CD4-positive, alpha-beta memory T cell (primary cell): ENCODE measurements at regions not wholly inside any gene's neighbourhood (a gene's known extent, or its start where the extent isn't known, plus 50 kb on each side); places are given as distances from the start of the nearest gene placed in this dataset.
A peak's percentile ranks its signal among the peaks of the same experiment; 100 is the strongest.

Source experiments
- CTCF ChIA-PET: fragments of 350-600 bp; sonication (Branson Sonifier 250); formaldehyde crosslinking; loops from one replicate; lab custom pipeline; 2021; ENCODE audit warnings: inconsistent platforms; ENCODE audit not compliant: partially characterized antibody; lab: Charles Lee
- POLR2A ChIA-PET: fragments of 350-600 bp; sonication (Branson Sonifier 250); formaldehyde crosslinking; loops from one replicate; lab custom pipeline; 2021; ENCODE audit not compliant: partially characterized antibody; lab: Charles Lee
- DNase-seq, 5 donors: peaks; one replicate each; pipeline versions ENCODE4 v3.0.0 to v3.0.0-alpha.2; 2020 to 2022; ENCODE audit warnings: mixed read lengths in 1 of 5
- H3K27ac ChIP-seq: one replicate; pipeline ENCODE4 v1.7.0; 2013; ENCODE audit warnings: low read depth, low read length
- H3K27me3 ChIP-seq: 2 replicates; pipeline ENCODE4 v1.7.0; 2013; ENCODE audit warnings: mild to moderate bottlenecking, low read length, moderate library complexity; ENCODE audit not compliant: insufficient read depth
- H3K36me3 ChIP-seq: 2 replicates; pipeline ENCODE4 v1.7.0; 2013; ENCODE audit warnings: mild to moderate bottlenecking, low read length, moderate library complexity; ENCODE audit not compliant: insufficient read depth
- H3K4me1 ChIP-seq: 2 replicates; pipeline ENCODE4 v1.7.0; 2013; ENCODE audit warnings: mild to moderate bottlenecking, low read length, moderate library complexity; ENCODE audit not compliant: insufficient read depth
- H3K4me3 ChIP-seq, 2 donors: one replicate each; pipeline ENCODE4 v1.7.0; 2013; ENCODE audit warnings: low read length in 2 of 2, mild to moderate bottlenecking in 1 of 2
- H3K9me3 ChIP-seq, 2 donors: one replicate each; pipeline ENCODE4 v1.7.0; 2013; ENCODE audit warnings: low read length in 2 of 2, control low read depth in 1 of 2; ENCODE audit not compliant: control insufficient read depth in 1 of 2
- H3K27ac Mint-ChIP-seq, 7 donors: one replicate each; pipeline ENCODE4 v1.8.0; 2020 to 2021; ENCODE audit warnings: mixed read lengths in 7 of 7, mild to moderate bottlenecking in 6 of 7, inconsistent platforms in 3 of 7, moderate library complexity in 3 of 7
- H3K27me3 Mint-ChIP-seq, 2 donors: one replicate each; pipeline ENCODE4 v1.8.0; 2020 to 2021; ENCODE audit warnings: mixed read lengths in 2 of 2
- H3K36me3 Mint-ChIP-seq, 2 donors: one replicate each; pipeline ENCODE4 v1.8.0; 2020 to 2021; ENCODE audit warnings: mixed read lengths in 2 of 2, inconsistent platforms in 1 of 2, mild to moderate bottlenecking in 1 of 2
- H3K4me1 Mint-ChIP-seq, 4 donors: one replicate each; pipeline ENCODE4 v1.8.0; 2020 to 2021; ENCODE audit warnings: mixed read lengths in 4 of 4, mild to moderate bottlenecking in 1 of 4
- H3K4me3 Mint-ChIP-seq, 8 donors: one replicate each; pipeline ENCODE4 v1.8.0; 2020 to 2021; ENCODE audit warnings: mixed read lengths in 8 of 8, mild to moderate bottlenecking in 7 of 8, moderate library complexity in 6 of 8, inconsistent platforms in 3 of 8
- H3K9me3 Mint-ChIP-seq, 8 donors: one replicate each; pipeline ENCODE4 v1.8.0; 2020 to 2021; ENCODE audit warnings: mixed read lengths in 8 of 8, mild to moderate bottlenecking in 5 of 8, inconsistent platforms in 3 of 8, moderate library complexity in 1 of 8
- intact Hi-C: fragments of 100-400 bp; cut with micrococcal nuclease; formaldehyde crosslinking; loops from one replicate; pipeline ENCODE4 v1.15.1; 2023

DNA sequence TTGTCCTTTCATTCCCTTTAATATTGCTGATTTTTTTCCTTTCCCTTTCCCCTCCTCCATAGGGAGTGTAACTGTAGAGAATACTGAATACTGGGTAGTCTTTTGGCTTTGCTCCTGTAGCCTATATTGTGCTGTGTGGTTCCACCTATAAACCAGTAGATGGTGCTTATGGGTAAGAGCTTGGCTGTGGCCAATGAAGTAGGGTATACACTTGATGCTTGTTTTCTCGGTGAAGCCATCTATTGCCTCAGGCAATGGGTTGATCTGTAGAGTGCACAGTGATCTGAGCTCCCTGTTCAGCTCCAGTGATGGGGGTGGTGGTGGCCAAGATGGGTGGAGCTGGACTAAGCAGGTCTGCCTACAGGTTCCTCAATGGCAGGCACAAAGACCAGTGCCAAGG is 203.3 kb upstream of the IMPG1 start:
- Histone ChIP-seq H3K4me1 (no peaks in the 10 kb centered on the region), H3K4me3 (no peak overlapping the region), H3K27ac (no peak overlapping the region), H3K36me3 (no peaks in the 10 kb centered on the region), H3K9me3 (no peaks in the 10 kb centered on the region), H3K27me3 (no peaks in the 10 kb centered on the region)
- POLR2A ChIA-PET = no interaction called here
- H3K4me3 Mint-ChIP-seq = no peak overlapping the region
- H3K36me3 Mint-ChIP-seq = no peaks in the 10 kb centered on the region
- peak overlapping the region in 1 of 7 donors; percentile 48 for H3K27ac Mint-ChIP-seq
- no peak for DNase-seq
- CTCF ChIA-PET = no interaction called here
- H3K9me3 Mint-ChIP-seq = peaks cover 6 to 28% (median 14%) of the 10 kb centered on the region in 8 donors
- intact Hi-C loops = no loop called here
- no peaks in the 10 kb centered on the region for H3K27me3 Mint-ChIP-seq
- no peaks in the 10 kb centered on the region for H3K4me1 Mint-ChIP-seq

DNA sequence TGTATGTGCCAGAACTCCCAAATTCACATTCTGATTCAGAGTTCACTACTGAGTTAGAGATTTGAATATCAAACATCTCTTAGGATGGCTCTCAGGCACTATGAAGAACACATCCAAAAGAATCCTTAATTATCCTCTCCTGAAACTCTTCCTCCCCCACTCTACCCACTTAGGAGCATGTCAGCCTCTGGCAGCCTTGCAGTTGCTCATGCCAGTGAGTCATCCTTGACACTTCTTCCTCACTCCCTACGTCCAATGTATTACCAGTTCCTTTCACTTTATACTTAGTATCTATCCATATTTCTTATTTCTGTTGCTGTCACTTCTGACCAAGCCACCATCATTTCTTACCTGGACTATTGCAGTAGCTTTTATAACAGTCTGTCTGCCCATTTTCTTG is 192.0 kb upstream of the IMPG1 start:
- H3K4me3 Mint-ChIP-seq = no peak overlapping the region
- no peaks in the 10 kb centered on the region for H3K4me1 Mint-ChIP-seq
- DNase-seq = no peak
- Histone ChIP-seq H3K27me3 (no peaks in the 10 kb centered on the region), H3K27ac (no peak overlapping the region), H3K36me3 (no peaks in the 10 kb centered on the region), H3K9me3 (peaks cover 0 to 2% of the 10 kb centered on the region in 2 donors), H3K4me3 (no peak overlapping the region), H3K4me1 (no peaks in the 10 kb centered on the region)
- no peak overlapping the region for H3K27ac Mint-ChIP-seq
- no peaks in the 10 kb centered on the region for H3K27me3 Mint-ChIP-seq
- ChIA-PET POLR2A (no interaction called here), CTCF (no interaction called here)
- peaks cover 7 to 33% (median 18%) of the 10 kb centered on the region in 8 donors for H3K9me3 Mint-ChIP-seq
- intact Hi-C loops = no loop called here
- H3K36me3 Mint-ChIP-seq = no peaks in the 10 kb centered on the region

- POLR2A ChIA-PET = no interaction called here
- H3K4me3 Mint-ChIP-seq = no peak overlapping the region
- peaks cover 0 to 2% of the 10 kb centered on the region in 2 donors for H3K9me3 ChIP-seq
- H3K4me3 ChIP-seq = no peak overlapping the region
- no peak overlapping the region for H3K27ac Mint-ChIP-seq
- H3K27me3 Mint-ChIP-seq = no peaks in the 10 kb centered on the region
- peaks cover 7 to 33% (median 19%) of the 10 kb centered on the region in 8 donors for H3K9me3 Mint-ChIP-seq
- CTCF ChIA-PET = no interaction called here
- H3K4me1 Mint-ChIP-seq = no peaks in the 10 kb centered on the region
- intact Hi-C loops = no loop called here
- H3K4me1 ChIP-seq = no peaks in the 10 kb centered on the region
- H3K36me3 Mint-ChIP-seq = no peaks in the 10 kb centered on the region
- H3K36me3 ChIP-seq = no peaks in the 10 kb centered on the region
- DNase-seq = no peak
- no peaks in the 10 kb centered on the region for H3K27me3 ChIP-seq
- no peak overlapping the region for H3K27ac ChIP-seq
Measured at GRCh38 chr6:76262240-76262639, 189.8 kb upstream of the IMPG1 start.

GRCh38 chr6:76250666-76251065 is 178.2 kb upstream of the IMPG1 start:
- Mint-ChIP-seq H3K27me3 (no peaks in the 10 kb centered on the region), H3K4me1 (no peaks in the 10 kb centered on the region), H3K4me3 (no peak overlapping the region), H3K27ac (no peak overlapping the region), H3K9me3 (peaks cover 0 to 11% (median 4%) of the 10 kb centered on the region in 8 donors), H3K36me3 (no peaks in the 10 kb centered on the region)
- intact Hi-C loops = no loop called here
- CTCF ChIA-PET = no interaction called here
- no peak overlapping the region for H3K4me3 ChIP-seq
- H3K27ac ChIP-seq = no peak overlapping the region
- H3K27me3 ChIP-seq = no peaks in the 10 kb centered on the region
- H3K9me3 ChIP-seq = no peaks in the 10 kb centered on the region
- POLR2A ChIA-PET = no interaction called here
- no peak for DNase-seq
- no peaks in the 10 kb centered on the region for H3K36me3 ChIP-seq
- H3K4me1 ChIP-seq = no peaks in the 10 kb centered on the region

GRCh38 chr6:76247527-76247926 is 175.1 kb upstream of the IMPG1 start:
- Mint-ChIP-seq H3K9me3 (peaks cover 0 to 16% (median 4%) of the 10 kb centered on the region in 8 donors), H3K4me3 (no peak overlapping the region), H3K27ac (no peak overlapping the region), H3K36me3 (no peaks in the 10 kb centered on the region), H3K4me1 (no peaks in the 10 kb centered on the region), H3K27me3 (no peaks in the 10 kb centered on the region)
- intact Hi-C loops = no loop called here
- Histone ChIP-seq H3K4me3 (no peak overlapping the region), H3K36me3 (no peaks in the 10 kb centered on the region), H3K27ac (no peak overlapping the region), H3K4me1 (no peaks in the 10 kb centered on the region), H3K9me3 (no peaks in the 10 kb centered on the region), H3K27me3 (no peaks in the 10 kb centered on the region)
- CTCF ChIA-PET = no interaction called here
- DNase-seq = no peak
- POLR2A ChIA-PET = no interaction called here

DNA sequence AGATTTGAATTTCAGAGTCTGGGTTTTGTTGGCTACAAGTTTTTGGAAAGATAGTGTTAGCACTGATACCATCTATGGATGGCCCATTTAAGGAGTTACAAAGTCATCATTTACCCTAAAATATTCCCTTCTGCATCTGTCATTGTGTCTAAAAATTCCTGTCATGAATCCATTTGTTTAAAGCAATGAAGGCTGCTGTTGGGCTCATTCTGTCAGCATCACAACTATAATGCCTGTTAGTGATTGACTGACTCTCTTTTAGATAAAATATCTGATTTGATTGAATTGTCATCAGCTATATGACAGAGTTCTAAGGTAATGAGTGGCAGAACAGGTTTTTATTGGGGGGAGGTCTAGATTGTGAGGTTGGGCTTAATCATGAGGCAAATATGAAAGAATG is 167.6 kb upstream of the IMPG1 start:
- H3K36me3 ChIP-seq = no peaks in the 10 kb centered on the region
- H3K4me3 ChIP-seq = no peak overlapping the region
- Mint-ChIP-seq H3K4me3 (no peak overlapping the region), H3K27ac (no peak overlapping the region), H3K36me3 (no peaks in the 10 kb centered on the region), H3K4me1 (no peaks in the 10 kb centered on the region), H3K27me3 (no peaks in the 10 kb centered on the region), H3K9me3 (peaks cover 0 to 28% (median 6%) of the 10 kb centered on the region in 8 donors)
- no peaks in the 10 kb centered on the region for H3K4me1 ChIP-seq
- no peaks in the 10 kb centered on the region for H3K27me3 ChIP-seq
- intact Hi-C loops = no loop called here
- CTCF ChIA-PET = no interaction called here
- H3K9me3 ChIP-seq = no peaks in the 10 kb centered on the region
- H3K27ac ChIP-seq = no peak overlapping the region
- POLR2A ChIA-PET = no interaction called here
- DNase-seq = no peak

GRCh38 chr6:76230711-76231110 is 158.2 kb upstream of the IMPG1 start:
- no peaks in the 10 kb centered on the region for H3K36me3 ChIP-seq
- no peak overlapping the region for H3K27ac Mint-ChIP-seq
- no peak for DNase-seq
- no peaks in the 10 kb centered on the region for H3K9me3 ChIP-seq
- H3K4me1 ChIP-seq = no peaks in the 10 kb centered on the region
- no peak overlapping the region for H3K4me3 ChIP-seq
- POLR2A ChIA-PET = no interaction called here
- H3K4me3 Mint-ChIP-seq = no peak overlapping the region
- no peaks in the 10 kb centered on the region for H3K27me3 Mint-ChIP-seq
- H3K4me1 Mint-ChIP-seq = no peaks in the 10 kb centered on the region
- no peaks in the 10 kb centered on the region for H3K27me3 ChIP-seq
- H3K27ac ChIP-seq = no peak overlapping the region
- CTCF ChIA-PET = no interaction called here
- intact Hi-C loops = no loop called here
- peaks cover 0 to 14% (median 4%) of the 10 kb centered on the region in 8 donors for H3K9me3 Mint-ChIP-seq
- no peaks in the 10 kb centered on the region for H3K36me3 Mint-ChIP-seq

- ChIA-PET POLR2A (no interaction called here), CTCF (no interaction called here)
- Mint-ChIP-seq H3K27ac (no peak overlapping the region), H3K27me3 (no peaks in the 10 kb centered on the region), H3K4me1 (no peaks in the 10 kb centered on the region), H3K4me3 (no peak overlapping the region), H3K36me3 (no peaks in the 10 kb centered on the region), H3K9me3 (peaks cover 0 to 6% (median 3%) of the 10 kb centered on the region in 8 donors)
- no peak for DNase-seq
- Histone ChIP-seq H3K36me3 (no peaks in the 10 kb centered on the region), H3K4me1 (no peaks in the 10 kb centered on the region), H3K4me3 (no peak overlapping the region), H3K9me3 (no peaks in the 10 kb centered on the region), H3K27me3 (no peaks in the 10 kb centered on the region), H3K27ac (no peak overlapping the region)
- intact Hi-C loops = no loop called here
Measured at GRCh38 chr6:76222189-76222588, 149.7 kb upstream of the IMPG1 start.
